Neural cell (in vitro differentiated cells): ENCODE measurements at regions not wholly inside any gene's neighbourhood (a gene's known extent, or its start where the extent isn't known, plus 50 kb on each side); places are given as distances from the start of the nearest gene placed in this dataset.

Experiments used
- H2AFZ ChIP-seq: fragments of 200-600, 300-800 bp; sonication (generic), shearing (Covaris generic); 2 replicates; pipeline ENCODE4 v1.6.0; 2014; ENCODE audit warnings: low read depth, mild to moderate bottlenecking, antibody characterized with exemption, low read length, moderate library complexity
- H3F3A ChIP-seq: fragments of 200-600 bp; shearing (Covaris generic); 2 replicates; pipeline ENCODE4 v1.6.1; 2016; ENCODE audit warnings: mild to moderate bottlenecking, moderate library complexity, mixed read lengths, antibody characterized with exemption, low read length; ENCODE audit not compliant: insufficient read depth, poor library complexity, severe bottlenecking
- H3K27ac ChIP-seq: fragments of 200-600, 300-800 bp; sonication (generic), shearing (Covaris generic); 2 replicates; pipeline ENCODE4 v1.5.1; 2014; ENCODE audit warnings: mild to moderate bottlenecking, low read length, moderate library complexity
- H3K27me3 ChIP-seq: fragments of 300-800, 200-600 bp; sonication (generic), shearing (Covaris generic); 2 replicates; pipeline ENCODE4 v1.6.0; 2014; ENCODE audit warnings: mild to moderate bottlenecking, low read depth, low read length, moderate library complexity; ENCODE audit not compliant: insufficient read depth
- H3K36me3 ChIP-seq: fragments of 300-800, 200-600 bp; sonication (generic), shearing (Covaris generic); 2 replicates; pipeline ENCODE4 v1.5.1; 2014; ENCODE audit warnings: mild to moderate bottlenecking, antibody characterized with exemption, low read length, moderate library complexity; ENCODE audit not compliant: insufficient read depth
- H3K4me2 ChIP-seq: fragments of 300-800, 200-600 bp; sonication (generic), shearing (Covaris generic); 2 replicates; pipeline ENCODE4 v1.6.0; 2014; ENCODE audit warnings: mild to moderate bottlenecking, low read length
- H3K4me3 ChIP-seq: fragments of 300-800, 200-600 bp; sonication (generic), shearing (Covaris generic); 2 replicates; pipeline ENCODE4 v1.5.1; 2014; ENCODE audit warnings: mild to moderate bottlenecking, low read length, moderate library complexity
- H3K79me2 ChIP-seq: fragments of 200-600 bp; shearing (Covaris generic); replicated peaks from 2 replicates; pipeline ENCODE4 v1.6.0; 2014; ENCODE audit warnings: mild to moderate bottlenecking, low read length, moderate library complexity; ENCODE audit not compliant: insufficient read depth
- H3K9ac ChIP-seq: fragments of 300-800, 200-600 bp; sonication (generic), shearing (Covaris generic); 2 replicates; pipeline ENCODE4 v1.6.1; 2016; ENCODE audit warnings: mild to moderate bottlenecking, low read length, mixed read lengths
- H3K9me2 ChIP-seq: fragments of 200-600 bp; shearing (Covaris generic); 2 replicates; pipeline ENCODE4 v1.6.1; 2016; ENCODE audit warnings: mild to moderate bottlenecking, low read length, mixed read lengths; ENCODE audit not compliant: insufficient read depth
- H3K9me3 ChIP-seq: fragments of 200-600, 300-800 bp; sonication (generic), shearing (Covaris generic); 2 replicates; pipeline ENCODE4 v1.6.1; 2016; ENCODE audit warnings: mild to moderate bottlenecking, mixed run types, low read length, moderate library complexity, mixed read lengths
- H4K20me1 ChIP-seq: fragments of 200-600 bp; shearing (Covaris generic); 2 replicates; pipeline ENCODE4 v1.6.1; 2016; ENCODE audit warnings: mild to moderate bottlenecking, mixed run types; ENCODE audit not compliant: insufficient read depth
- CTCF ChIP-seq: fragments of 450-650 bp; IDR thresholded peaks from 2 replicates; pipeline ENCODE4 v1.5.1; 2014; ENCODE audit warnings: antibody characterized with exemption, mild to moderate bottlenecking, moderate library complexity; ENCODE audit not compliant: poor library complexity, severe bottlenecking
- EP300 ChIP-seq: fragments of 450-650 bp; conservative IDR thresholded peaks from 2 replicates; pipeline ENCODE4 v1.6.1; 2014; ENCODE audit warnings: antibody characterized with exemption, mild to moderate bottlenecking, moderate library complexity; ENCODE audit not compliant: poor library complexity, severe bottlenecking
- EZH2 ChIP-seq: fragments of 200-600, 300-800 bp; shearing (Covaris generic), sonication (generic); IDR thresholded peaks from 2 replicates; pipeline ENCODE4 v1.6.1; 2014; ENCODE audit warnings: antibody characterized with exemption, low read length, borderline replicate concordance, mild to moderate bottlenecking; ENCODE audit not compliant: insufficient read depth, poor library complexity, severe bottlenecking
- MXI1 ChIP-seq: fragments of 450-650 bp; conservative IDR thresholded peaks from 2 replicates; pipeline ENCODE4 v1.6.1; 2014; ENCODE audit warnings: antibody characterized with exemption, mild to moderate bottlenecking; ENCODE audit not compliant: poor library complexity, severe bottlenecking
- POLR2AphosphoS5 ChIP-seq: IDR thresholded peaks from 2 replicates; pipeline ENCODE4 v1.6.1; 2012
- RAD21 ChIP-seq: fragments of 450-650 bp; conservative IDR thresholded peaks from 2 replicates; pipeline ENCODE4 v1.6.1; 2014; ENCODE audit warnings: antibody characterized with exemption, mild to moderate bottlenecking, moderate library complexity
- REST ChIP-seq: IDR thresholded peaks from 2 replicates; pipeline ENCODE4 v1.6.1; 2012; ENCODE audit warnings: borderline replicate concordance
- SMC3 ChIP-seq: fragments of 450-650 bp; conservative IDR thresholded peaks from 2 replicates; pipeline ENCODE4 v1.6.1; 2014; ENCODE audit warnings: antibody characterized with exemption, mild to moderate bottlenecking, moderate library complexity; ENCODE audit not compliant: poor library complexity
- TAF1 ChIP-seq: IDR thresholded peaks from 2 replicates; pipeline ENCODE4 v1.6.1; 2012; ENCODE audit warnings: low read depth

GRCh38 chr3:150096700-150097587 is 126.2 kb upstream of the PFN2 start:
- no peaks in the 10 kb centered on the region for H3K9me3 ChIP-seq
- TF ChIP-seq CTCF: no peak
- no peak for TF ChIP-seq RAD21
- TF ChIP-seq MXI1: no peak
- no peak for TF ChIP-seq SMC3
- no peak for TF ChIP-seq EZH2
- no peak for TF ChIP-seq EP300
- TF ChIP-seq REST: no peak
- TF ChIP-seq POLR2AphosphoS5: no peak
- no peak for TF ChIP-seq TAF1
- no peaks in the 10 kb centered on the region for H3K9me2 ChIP-seq
- H3K79me2 ChIP-seq: no peaks in the 10 kb centered on the region
- H3K27ac ChIP-seq: no peak overlapping the region
- no peak overlapping the region for H2AFZ ChIP-seq
- no peaks in the 10 kb centered on the region for H3K36me3 ChIP-seq
- no peaks in the 10 kb centered on the region for H3F3A ChIP-seq
- no peaks in the 10 kb centered on the region for H3K27me3 ChIP-seq
- H3K9ac ChIP-seq: no peak overlapping the region
- no peaks in the 10 kb centered on the region for H4K20me1 ChIP-seq
- no peak overlapping the region for H3K4me3 ChIP-seq
- H3K4me2 ChIP-seq: no peak overlapping the region

DNA sequence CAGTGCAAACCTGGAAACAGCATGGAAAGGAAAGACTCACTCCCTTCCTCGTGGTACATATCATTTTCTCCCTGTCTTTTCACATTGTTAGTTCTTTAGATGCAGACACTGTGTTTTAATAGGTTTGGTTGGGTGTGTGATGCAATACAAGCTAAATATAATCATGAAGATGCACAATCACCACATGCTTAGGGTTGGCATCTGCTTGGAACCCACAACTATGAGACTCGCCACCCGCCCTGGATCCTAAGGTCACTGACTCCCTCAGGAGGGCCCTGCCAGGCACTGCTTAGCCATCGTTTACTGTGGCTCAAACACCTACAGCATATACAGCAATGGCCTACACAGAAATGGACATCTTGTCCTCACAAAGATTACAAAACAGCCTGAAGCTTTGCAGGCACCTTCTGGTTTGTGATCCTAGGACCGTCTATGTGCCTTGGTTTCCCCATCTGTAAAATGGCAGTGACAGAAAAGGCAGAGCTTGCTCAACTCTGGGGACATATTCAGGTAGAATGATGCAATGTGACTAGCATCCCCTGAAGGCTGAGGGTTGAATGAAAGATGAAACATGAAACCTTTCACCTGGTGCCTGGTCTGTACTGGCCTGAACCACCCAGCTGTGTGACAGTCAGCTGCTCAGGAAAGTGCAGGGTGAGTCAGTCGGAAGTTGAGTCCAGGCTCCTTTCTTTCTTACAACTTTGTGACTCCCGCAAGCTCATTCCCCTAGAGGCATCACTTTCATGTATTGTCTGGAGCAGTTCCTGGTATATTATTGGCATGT is 123.6 kb upstream of the PFN2 start:
- Histone ChIP-seq H3K79me2 (no peaks in the 10 kb centered on the region), H2AFZ (no peak overlapping the region), H3F3A (no peaks in the 10 kb centered on the region), H3K4me3 (no peak overlapping the region), H3K9ac (no peak overlapping the region), H3K9me2 (no peaks in the 10 kb centered on the region), H3K36me3 (no peaks in the 10 kb centered on the region), H3K27me3 (no peaks in the 10 kb centered on the region), H4K20me1 (no peaks in the 10 kb centered on the region), H3K27ac (no peak overlapping the region), H3K4me2 (no peak overlapping the region), H3K9me3 (no peaks in the 10 kb centered on the region)
- TF ChIP-seq RAD21 (no peak), TAF1 (no peak), MXI1 (no peak)
